Parathyroid adenoma (tissue), 2 donors: ENCODE measurements at regions not wholly inside any gene's neighbourhood (a gene's known extent, or its start where the extent isn't known, plus 50 kb on each side); places are given as distances from the start of the nearest gene placed in this dataset.

Experiments
- H2AFZ ChIP-seq: fragments of 300-600 bp; sonication (generic); one replicate; pipeline ENCODE4 v1.7.0; 2017; ENCODE audit warnings: antibody characterized with exemption, mild to moderate bottlenecking
- H3K27ac ChIP-seq: fragments of 300-600 bp; sonication (generic); one replicate; pipeline ENCODE4 v1.7.0; 2017
- H3K27me3 ChIP-seq: fragments of 300-600 bp; sonication (generic); one replicate; pipeline ENCODE4 v1.7.0; 2017; ENCODE audit warnings: low read length; ENCODE audit not compliant: control insufficient read depth, insufficient read depth
- H3K36me3 ChIP-seq: fragments of 300-600 bp; sonication (generic); one replicate; pipeline ENCODE4 v1.7.0; 2017; ENCODE audit warnings: low read length; ENCODE audit not compliant: control insufficient read depth, insufficient read depth
- H3K4me1 ChIP-seq: fragments of 300-600 bp; sonication (generic); one replicate; pipeline ENCODE4 v1.7.0; 2017; ENCODE audit warnings: control low read depth
- H3K4me2 ChIP-seq: fragments of 300-600 bp; sonication (generic); one replicate; pipeline ENCODE4 v1.7.0; 2017; ENCODE audit warnings: low read length
- H3K4me3 ChIP-seq: fragments of 300-600 bp; sonication (generic); one replicate; pipeline ENCODE4 v1.7.0; 2017; ENCODE audit warnings: low read depth, low read length
- H3K79me2 ChIP-seq: fragments of 300-600 bp; sonication (generic); one replicate; pipeline ENCODE4 v1.7.0; 2017; ENCODE audit warnings: control low read depth
- H3K9ac ChIP-seq: fragments of 300-600 bp; sonication (generic); one replicate; pipeline ENCODE4 v1.7.0; 2017; ENCODE audit warnings: mild to moderate bottlenecking
- H3K9me3 ChIP-seq: fragments of 300-600 bp; sonication (generic); one replicate; pipeline ENCODE4 v1.7.0; 2017; ENCODE audit warnings: low read length; ENCODE audit not compliant: control insufficient read depth
- CTCF ChIP-seq: fragments of 300-600 bp; sonication (generic); IDR thresholded peaks from one replicate; pipeline ENCODE4 v1.7.0; 2017; ENCODE audit warnings: antibody characterized with exemption, mild to moderate bottlenecking
- donor health status: primary hyperparathyroidism.

GRCh38 chr12:47352067-47352466 is 272.3 kb upstream of the AMIGO2 start:
- Histone ChIP-seq H3K36me3 (no peaks in the 10 kb centered on the region), H3K79me2 (no peaks in the 10 kb centered on the region), H2AFZ (no peak overlapping the region), H3K4me3 (no peak overlapping the region), H3K4me1 (no peaks in the 10 kb centered on the region), H3K27ac (no peak overlapping the region), H3K27me3 (no peaks in the 10 kb centered on the region), H3K9ac (no peak overlapping the region), H3K9me3 (no peaks in the 10 kb centered on the region), H3K4me2 (no peak overlapping the region)
- TF ChIP-seq CTCF: no peak

GRCh38 chr12:47351526-47351925 is 271.8 kb upstream of the AMIGO2 start:
- Histone ChIP-seq H3K4me3 (no peak overlapping the region), H3K4me2 (no peak overlapping the region), H3K9me3 (no peaks in the 10 kb centered on the region), H2AFZ (no peak overlapping the region), H3K27me3 (no peaks in the 10 kb centered on the region), H3K27ac (no peak overlapping the region), H3K36me3 (no peaks in the 10 kb centered on the region), H3K79me2 (no peaks in the 10 kb centered on the region), H3K9ac (no peak overlapping the region), H3K4me1 (no peaks in the 10 kb centered on the region)
- no peak for TF ChIP-seq CTCF

- H3K27me3 ChIP-seq: no peaks in the 10 kb centered on the region
- H3K4me1 ChIP-seq: no peaks in the 10 kb centered on the region
- H3K79me2 ChIP-seq: no peaks in the 10 kb centered on the region
- no peak overlapping the region for H3K9ac ChIP-seq
- no peak for TF ChIP-seq CTCF
- H3K4me3 ChIP-seq: no peak overlapping the region
- no peak overlapping the region for H3K27ac ChIP-seq
- H2AFZ ChIP-seq: no peak overlapping the region
- no peak overlapping the region for H3K4me2 ChIP-seq
- no peaks in the 10 kb centered on the region for H3K9me3 ChIP-seq
- H3K36me3 ChIP-seq: no peaks in the 10 kb centered on the region
Observed at GRCh38 chr12:47350062-47350408, 270.3 kb upstream of the AMIGO2 start.

GRCh38 chr12:47349137-47350061 is 269.6 kb upstream of the AMIGO2 start:
- no peak overlapping the region for H2AFZ ChIP-seq
- no peak for TF ChIP-seq CTCF
- H3K27ac ChIP-seq: no peak overlapping the region

GRCh38 chr12:47348206-47348605 is 268.4 kb upstream of the AMIGO2 start:
- TF ChIP-seq CTCF: no peak
- H3K79me2 ChIP-seq: no peaks in the 10 kb centered on the region
- H3K27me3 ChIP-seq: no peaks in the 10 kb centered on the region
- no peaks in the 10 kb centered on the region for H3K36me3 ChIP-seq
- no peak overlapping the region for H3K9ac ChIP-seq
- no peaks in the 10 kb centered on the region for H3K9me3 ChIP-seq
- no peak overlapping the region for H3K27ac ChIP-seq
- H3K4me3 ChIP-seq: no peak overlapping the region
- H3K4me2 ChIP-seq: no peak overlapping the region
- H2AFZ ChIP-seq: no peak overlapping the region
- H3K4me1 ChIP-seq: no peaks in the 10 kb centered on the region

More at GRCh38 chr12:47349137-47350061, 269.6 kb upstream of the AMIGO2 start:
- Histone ChIP-seq H3K36me3 (no peaks in the 10 kb centered on the region), H3K4me3 (no peak overlapping the region), H3K9ac (no peak overlapping the region), H3K4me2 (no peak overlapping the region), H3K79me2 (no peaks in the 10 kb centered on the region), H3K4me1 (no peaks in the 10 kb centered on the region), H3K27me3 (no peaks in the 10 kb centered on the region), H3K9me3 (no peaks in the 10 kb centered on the region)
